HG03095 (cell line): ENCODE measurements at regions not wholly inside any gene's neighbourhood (a gene's known extent, or its start where the extent isn't known, plus 50 kb on each side); places are given as distances from the start of the nearest gene placed in this dataset.
"Not testable (repeated sequence)": the region's sequence is repeated elsewhere in the genome, so short reads cannot be mapped to it uniquely, and the experiment has no call there.

Experiments
- ATAC-seq: cut with Tn5 transposase; IDR thresholded peaks from one replicate; pipeline ENCODE4 v1.9.1; 2021; ENCODE audit warnings: moderate library complexity; ENCODE audit not compliant: unreplicated experiment

DNA sequence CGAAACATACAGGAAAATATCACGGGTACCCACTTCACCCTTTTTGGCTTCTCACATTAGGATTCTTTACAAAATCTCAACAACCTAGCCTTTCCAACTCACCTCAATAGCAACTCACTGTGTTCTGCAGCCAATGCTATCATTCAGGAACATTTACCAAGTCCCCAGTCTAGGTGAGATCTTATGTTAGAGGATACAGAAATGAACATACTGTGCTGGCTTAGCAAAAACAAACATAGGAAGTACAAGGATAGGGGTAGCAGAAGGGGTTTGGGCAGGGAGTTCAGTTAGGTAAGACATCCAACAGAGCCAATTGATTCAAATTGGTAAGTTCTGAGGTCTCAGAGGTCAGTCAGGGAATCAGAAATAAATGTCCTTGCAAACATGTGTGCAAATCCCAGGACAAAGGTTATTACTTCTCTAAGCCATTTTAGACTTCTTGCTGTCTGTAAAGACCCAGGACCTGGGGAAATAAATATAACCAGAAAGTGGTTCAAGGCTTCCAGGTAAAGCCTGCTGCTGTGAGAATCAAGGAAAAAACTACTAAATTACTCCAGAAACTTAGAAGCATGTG lies 556.3 kb upstream of the CHAC2 start:
- no peak for ATAC-seq

DNA sequence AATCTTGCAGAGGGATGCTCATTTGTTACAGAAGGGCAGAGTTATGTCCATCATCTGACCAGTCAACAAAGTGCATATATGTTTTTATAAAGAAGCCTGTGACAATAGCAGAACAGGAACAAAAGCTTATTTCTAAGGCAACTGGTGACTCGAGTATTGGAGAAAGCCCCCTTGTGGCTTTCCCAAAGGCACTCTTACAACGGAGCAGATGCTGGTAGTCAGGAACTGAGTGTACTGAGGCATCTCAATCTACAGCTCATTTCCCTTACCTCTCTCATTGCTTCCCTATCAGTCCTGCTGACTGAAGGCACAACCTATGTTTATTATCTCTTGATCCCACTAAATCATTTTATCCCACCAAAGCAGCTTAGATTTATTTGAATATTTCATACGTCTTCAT lies 557.1 kb upstream of the CHAC2 start:
- ATAC-seq: no peak

- ATAC-seq: no peak
Observed at GRCh38 chr2:53209679-53210458, 557.7 kb upstream of the CHAC2 start.

DNA sequence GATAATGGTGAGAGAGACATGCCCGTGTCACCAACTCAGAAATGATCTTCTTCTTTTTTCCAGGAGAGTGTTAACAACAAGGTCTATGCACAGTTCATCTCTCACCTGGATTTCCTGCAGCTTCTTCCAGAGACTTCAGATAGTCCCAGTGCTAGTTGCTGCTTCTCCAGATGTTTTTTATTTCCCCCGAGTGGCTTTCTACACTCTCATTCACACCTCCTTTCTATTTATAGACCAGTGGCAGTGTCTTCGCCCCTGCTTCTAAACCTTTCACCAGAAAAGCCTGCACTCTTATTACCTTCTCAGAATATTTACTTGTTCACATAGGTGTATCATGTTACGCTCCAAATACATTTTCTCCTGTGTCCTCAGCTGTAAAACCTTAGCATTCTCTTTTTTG lies 558.8 kb upstream of the CHAC2 start:
- no peak for ATAC-seq

GRCh38 chr2:53206226-53206625 lies 561.4 kb upstream of the CHAC2 start:
- ATAC-seq: not testable (repeated sequence)

DNA sequence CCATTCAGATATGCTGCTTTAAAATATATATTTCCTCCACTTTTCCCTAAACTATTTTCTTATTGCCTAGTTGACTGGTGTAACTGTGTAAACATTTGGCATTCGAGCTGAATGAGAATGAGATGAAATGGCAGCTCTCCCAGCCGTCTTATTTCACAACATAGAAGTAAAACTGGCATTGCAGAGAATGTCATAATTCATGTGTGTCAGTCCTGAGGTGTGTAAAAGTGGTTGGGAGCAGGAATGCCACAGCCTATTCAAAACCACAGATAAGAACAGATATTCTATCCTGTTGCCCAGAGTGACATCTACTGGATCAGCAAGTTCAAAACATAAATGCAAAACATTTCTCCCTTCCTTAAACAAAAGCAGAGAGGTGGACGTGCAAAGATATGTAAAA lies 565.5 kb upstream of the CHAC2 start:
- ATAC-seq: no peak

- no peak for ATAC-seq
Observed at GRCh38 chr2:53200072-53200471, 567.5 kb upstream of the CHAC2 start.

DNA sequence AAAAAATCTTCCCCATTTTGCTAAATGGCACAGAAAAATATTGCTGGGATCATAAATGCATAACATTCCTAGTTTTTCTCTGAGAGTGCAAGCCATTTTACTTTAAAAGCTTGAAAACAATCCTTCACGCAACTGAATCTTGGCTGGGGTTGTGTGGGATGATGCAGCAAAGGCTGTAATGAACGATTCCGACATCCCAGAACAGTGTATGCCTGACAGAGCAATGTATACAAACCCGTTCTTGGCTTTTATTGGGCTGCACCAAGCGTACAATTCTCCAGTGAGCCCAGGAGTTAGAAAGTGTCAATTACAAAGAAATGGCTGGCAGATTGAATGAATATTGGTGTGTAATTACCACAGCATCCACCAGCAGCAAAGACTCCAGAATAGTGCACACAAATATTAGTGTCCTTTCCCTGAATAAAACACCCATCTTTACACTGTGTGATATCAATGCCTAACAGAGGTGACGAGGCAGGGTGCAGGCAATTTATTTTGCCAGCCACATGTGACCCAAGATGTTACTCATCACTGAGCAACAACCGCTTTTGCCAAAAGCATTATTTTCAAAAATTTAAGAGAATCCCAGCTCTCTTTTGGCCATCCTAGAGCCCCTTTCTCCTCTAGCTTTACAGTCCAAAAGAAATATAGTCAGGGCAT lies 578.6 kb upstream of the CHAC2 start:
- ATAC-seq: no peak

DNA sequence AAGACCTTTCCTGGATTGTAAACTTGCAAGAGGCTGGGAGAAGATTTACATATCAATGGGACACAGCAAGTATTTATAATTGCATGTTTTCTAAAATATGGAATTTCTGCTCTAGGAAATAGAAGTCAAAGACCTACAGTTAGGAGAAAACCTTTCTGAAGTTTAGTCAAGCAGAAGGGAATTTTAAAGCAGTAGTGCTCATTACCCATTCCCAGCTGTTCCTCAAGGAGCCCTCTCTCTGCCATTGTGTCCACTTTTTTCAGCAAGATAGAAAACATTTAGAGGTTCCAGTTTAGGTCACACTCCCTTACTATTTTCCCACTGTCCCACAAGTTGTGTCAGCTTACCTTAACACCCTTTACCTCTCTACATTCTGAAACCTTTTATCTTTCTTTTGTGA lies 584.0 kb upstream of the CHAC2 start:
- ATAC-seq: no peak

DNA sequence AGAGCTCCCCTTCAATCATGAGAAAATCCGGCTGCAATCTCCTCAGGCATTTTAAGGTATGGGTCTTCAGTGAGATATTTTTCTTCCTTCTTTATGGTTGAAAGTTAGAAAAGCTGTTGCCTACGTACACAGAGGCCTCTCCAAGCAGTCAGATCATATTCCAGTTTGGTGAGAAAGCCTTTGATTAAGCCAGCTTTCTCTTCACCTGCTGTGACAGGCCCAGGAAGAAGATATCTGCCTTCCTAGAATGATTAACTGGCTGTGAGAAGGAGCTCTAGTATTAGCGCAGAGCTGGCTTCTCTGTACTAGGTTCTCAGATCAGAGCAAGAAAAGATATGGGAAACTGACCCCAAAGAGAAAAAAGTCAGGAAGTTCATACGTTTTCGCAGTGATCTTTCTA lies 585.0 kb upstream of the CHAC2 start:
- ATAC-seq: no peak

GRCh38 chr2:53181759-53182158 lies 585.8 kb upstream of the CHAC2 start:
- ATAC-seq: no peak

DNA sequence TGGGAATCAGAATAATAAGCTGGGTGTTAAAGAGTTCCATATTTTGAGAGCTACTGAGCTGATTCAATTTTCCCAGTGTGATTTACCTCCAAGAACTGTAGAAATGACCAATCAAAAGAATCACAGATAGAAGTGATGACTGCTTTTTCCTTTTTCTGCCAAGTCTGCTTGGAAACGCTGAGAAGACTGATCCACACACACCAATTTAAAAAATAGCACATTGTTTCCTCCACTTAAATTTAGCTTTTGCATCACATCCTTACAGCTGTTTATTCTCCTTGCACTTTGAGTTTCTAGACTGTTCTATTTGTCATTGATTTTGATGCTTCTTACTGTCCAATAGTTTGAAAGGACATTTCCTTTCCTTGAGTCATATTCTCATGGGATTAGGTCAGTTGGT lies 590.3 kb upstream of the CHAC2 start:
- no peak for ATAC-seq

DNA sequence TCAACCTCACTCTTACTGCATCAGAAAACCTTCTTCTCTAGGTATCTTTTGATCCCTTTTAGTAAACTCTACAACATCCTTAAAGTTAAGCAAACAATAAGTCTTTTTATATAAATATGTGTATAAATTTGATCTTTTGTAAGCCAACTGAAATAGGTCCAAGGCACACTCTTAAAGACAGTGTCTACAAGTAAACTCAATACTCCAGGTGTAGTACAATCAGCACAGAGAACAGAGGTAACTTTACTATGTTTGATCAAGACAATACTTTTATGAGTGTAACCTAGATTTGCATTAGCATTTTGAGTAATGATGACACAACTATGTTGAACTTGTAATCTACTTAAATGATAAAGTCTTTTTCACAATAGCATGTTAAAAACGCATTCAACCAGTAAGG lies 593.1 kb upstream of the CHAC2 start:
- no peak for ATAC-seq

GRCh38 chr2:53173698-53174455 lies 593.7 kb upstream of the CHAC2 start:
- ATAC-seq: no peak

- no peak for ATAC-seq
Observed at GRCh38 chr2:53173091-53173490, 594.5 kb upstream of the CHAC2 start.

DNA sequence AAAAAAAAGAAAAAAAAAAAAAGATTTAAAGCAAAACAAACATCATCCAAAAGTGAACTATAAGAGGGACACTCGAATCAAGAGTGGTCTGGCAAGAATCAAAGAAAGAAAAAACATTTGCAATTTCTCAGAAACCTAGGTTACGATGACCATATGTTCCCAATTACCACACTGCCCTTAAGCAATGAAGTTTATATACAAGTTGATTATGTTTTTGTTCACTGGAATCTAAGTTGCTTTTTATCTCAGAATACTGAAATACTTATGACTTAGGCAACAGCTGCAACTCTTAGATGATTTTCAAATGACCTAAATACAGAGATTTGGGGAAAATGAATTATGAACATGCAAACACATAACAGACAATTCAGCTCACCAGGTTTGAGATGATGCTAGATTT lies 597.1 kb upstream of the CHAC2 start:
- ATAC-seq: no peak

- ATAC-seq: no peak
Observed at GRCh38 chr2:53167227-53167626, 600.4 kb upstream of the CHAC2 start.

GRCh38 chr2:53150146-53150545 lies 617.5 kb upstream of the CHAC2 start:
- no peak for ATAC-seq

GRCh38 chr2:53148221-53148620 lies 619.4 kb upstream of the CHAC2 start:
- ATAC-seq: no peak

GRCh38 chr2:53131416-53131815 lies 636.2 kb upstream of the CHAC2 start:
- no peak for ATAC-seq

- ATAC-seq: no peak
Observed at GRCh38 chr2:53130441-53130943, 637.1 kb upstream of the CHAC2 start.
